Adrenal gland (tissue), 5 donors: ENCODE measurements at regions not wholly inside any gene's neighbourhood (a gene's known extent, or its start where the extent isn't known, plus 50 kb on each side); places are given as distances from the start of the nearest gene placed in this dataset.

ENCODE experiments used
- CTCF ChIP-seq, 6 experiments: fragments of 450-650 bp in 4 of 6; fragments of 200-600 bp in 2 of 6; sonication (generic) in 1 of 6; IDR thresholded peaks; 1 replicate in 5 of 6; 2 replicates in 1 of 6; pipeline versions ENCODE4 v1.5.1 to v1.8.0; 2016 to 2021; ENCODE audit warnings: antibody characterized with exemption in 6 of 6, mild to moderate bottlenecking in 2 of 6, moderate library complexity in 1 of 6
- POLR2A ChIP-seq, 2 donors: fragments of 450-650 bp; IDR thresholded peaks; one replicate each; pipeline ENCODE4 v1.6.1; 2017; ENCODE audit warnings: antibody characterized with exemption in 2 of 2, mild to moderate bottlenecking in 2 of 2, moderate library complexity in 1 of 2
- donor health status: DM: no; HTN: no; CAD: no.

- no peak for TF ChIP-seq CTCF (IDR thresholded peaks at IDR 0.05)
- no peak for TF ChIP-seq POLR2A (IDR thresholded peaks at IDR 0.05)
Measured at GRCh38 chr4:152243206-152243605, 292.7 kb downstream of the FBXW7 start.
